ENCODE measurements at regions not wholly inside any gene's neighbourhood (a gene's known extent, or its start where the extent isn't known, plus 50 kb on each side); places are given as distances from the start of the nearest gene placed in this dataset.

- Histone ChIP-seq H3K4me2 (no peak overlapping the region), H3K27ac (no peak overlapping the region), H3K27me3 (ENCODE audit: insufficient read depth, low read depth) (no peaks in the 10 kb centered on the region), H3K4me1 (replicated peaks; ENCODE audit: insufficient read depth) (no peaks in the 10 kb centered on the region), H3K4me3 (no peak overlapping the region), H3F3A (ENCODE audit: insufficient read depth, low read depth) (no peaks in the 10 kb centered on the region), H3K9me3 (ENCODE audit: insufficient read depth, low read depth) (no peaks in the 10 kb centered on the region), H3K36me3 (ENCODE audit: low read depth) (no peaks in the 10 kb centered on the region), H3K79me2 (ENCODE audit: low read depth) (no peaks in the 10 kb centered on the region), H4K20me1 (ENCODE audit: insufficient read depth) (no peaks in the 10 kb centered on the region), H3K9me2 (ENCODE audit: insufficient read depth) (no peaks in the 10 kb centered on the region), H2AFZ (no peak overlapping the region)
- CTCF ChIA-PET = no interaction called here
- TF ChIP-seq EZH2 (IDR thresholded peaks at IDR 0.05; ENCODE audit: low read depth) (no peak), CTCF (conservative IDR thresholded peaks at IDR 0.05) (no peak)
- POLR2A ChIA-PET (ENCODE audit: unreplicated experiment) = no interaction called here
- DNase-seq = no peak
- no TSS peak for BruUV-seq (replicated peaks)
- intact Hi-C loops (cut with micrococcal nuclease; ENCODE audit: unreplicated experiment) = no loop called here
Measured at GRCh38 chr12:92585115-92585727, 117.6 kb upstream of the PLEKHG7 start.

GRCh38 chr12:92583910-92584309, 118.9 kb upstream of the PLEKHG7 start:
- Histone ChIP-seq H2AFZ (no peak overlapping the region), H3K4me1 (replicated peaks; ENCODE audit: insufficient read depth) (no peaks in the 10 kb centered on the region), H3K9me2 (ENCODE audit: insufficient read depth) (no peaks in the 10 kb centered on the region), H3K79me2 (ENCODE audit: low read depth) (no peaks in the 10 kb centered on the region), H4K20me1 (ENCODE audit: insufficient read depth) (no peaks in the 10 kb centered on the region), H3K27me3 (ENCODE audit: insufficient read depth, low read depth) (no peaks in the 10 kb centered on the region), H3K4me2 (no peak overlapping the region), H3F3A (ENCODE audit: insufficient read depth, low read depth) (no peaks in the 10 kb centered on the region), H3K27ac (no peak overlapping the region), H3K4me3 (no peak overlapping the region), H3K9me3 (ENCODE audit: insufficient read depth, low read depth) (no peaks in the 10 kb centered on the region), H3K36me3 (ENCODE audit: low read depth) (no peaks in the 10 kb centered on the region)
- no TSS peak for BruUV-seq (replicated peaks)
- TF ChIP-seq EZH2 (IDR thresholded peaks at IDR 0.05; ENCODE audit: low read depth) (no peak), CTCF (conservative IDR thresholded peaks at IDR 0.05) (no peak)
- no peak for DNase-seq
- intact Hi-C loops (cut with micrococcal nuclease; ENCODE audit: unreplicated experiment) = no loop called here
- POLR2A ChIA-PET (ENCODE audit: unreplicated experiment) = no interaction called here
- CTCF ChIA-PET = no interaction called here

GRCh38 chr12:92582893-92583292, 119.9 kb upstream of the PLEKHG7 start:
- intact Hi-C loops (cut with micrococcal nuclease; ENCODE audit: unreplicated experiment) = no loop called here
- H3K9me2 ChIP-seq (ENCODE audit: insufficient read depth) = no peaks in the 10 kb centered on the region
- TF ChIP-seq EZH2 (IDR thresholded peaks at IDR 0.05; ENCODE audit: low read depth) (no peak), CTCF (conservative IDR thresholded peaks at IDR 0.05) (no peak)
- H4K20me1 ChIP-seq (ENCODE audit: insufficient read depth) = no peaks in the 10 kb centered on the region
- POLR2A ChIA-PET (ENCODE audit: unreplicated experiment) = no interaction called here
- CTCF ChIA-PET = no interaction called here
- H3K9me3 ChIP-seq (ENCODE audit: insufficient read depth, low read depth) = no peaks in the 10 kb centered on the region
- no peaks in the 10 kb centered on the region for H3K27me3 ChIP-seq (ENCODE audit: insufficient read depth, low read depth)
- no peak overlapping the region for H3K27ac ChIP-seq
- no TSS peak for BruUV-seq (replicated peaks)
- H3K36me3 ChIP-seq (ENCODE audit: low read depth) = no peaks in the 10 kb centered on the region
- no peak overlapping the region for H3K4me2 ChIP-seq
- H3F3A ChIP-seq (ENCODE audit: insufficient read depth, low read depth) = no peaks in the 10 kb centered on the region
- DNase-seq = no peak
- H3K4me3 ChIP-seq = no peak overlapping the region
- H3K79me2 ChIP-seq (ENCODE audit: low read depth) = no peaks in the 10 kb centered on the region
- H2AFZ ChIP-seq = no peak overlapping the region
- H3K4me1 ChIP-seq (replicated peaks; ENCODE audit: insufficient read depth) = no peaks in the 10 kb centered on the region
